Neuronal stem cell (in vitro differentiated cells): ENCODE measurements at regions not wholly inside any gene's neighbourhood (a gene's known extent, or its start where the extent isn't known, plus 50 kb on each side); places are given as distances from the start of the nearest gene placed in this dataset.
A peak's percentile ranks its signal among the peaks of the same experiment; 100 is the strongest.

Experiments used
- DNase-seq: peaks from one replicate; pipeline ENCODE4 v3.0.0-alpha.2; 2013; ENCODE audit warnings: low spot score
- H2AFZ ChIP-seq: one replicate; pipeline ENCODE4 v1.6.1; 2013; ENCODE audit warnings: mild to moderate bottlenecking, low read length, inconsistent platforms
- H2AK5ac ChIP-seq: 2 replicates; pipeline ENCODE4 v1.6.1; 2013; ENCODE audit warnings: low read depth, mild to moderate bottlenecking, inconsistent platforms, low read length, moderate library complexity, mixed read lengths
- H2BK120ac ChIP-seq: 2 replicates; pipeline ENCODE4 v1.6.1; 2013; ENCODE audit warnings: low read depth, mild to moderate bottlenecking, inconsistent platforms, low read length, moderate library complexity, mixed read lengths
- H2BK12ac ChIP-seq: one replicate; pipeline ENCODE4 v1.6.1; 2013; ENCODE audit warnings: low read length, inconsistent platforms
- H2BK15ac ChIP-seq: 2 replicates; pipeline ENCODE4 v1.6.1; 2013; ENCODE audit warnings: mild to moderate bottlenecking, low read length, inconsistent platforms, mixed read lengths
- H2BK5ac ChIP-seq: one replicate; pipeline ENCODE4 v1.6.1; 2013; ENCODE audit warnings: inconsistent platforms, mild to moderate bottlenecking, low read length, moderate library complexity
- H3K14ac ChIP-seq: one replicate; pipeline ENCODE4 v1.6.1; 2013; ENCODE audit warnings: low read length, inconsistent platforms
- H3K18ac ChIP-seq: 2 replicates; pipeline ENCODE4 v1.6.1; 2013; ENCODE audit warnings: low read length, inconsistent platforms
- H3K23ac ChIP-seq: 2 replicates; pipeline ENCODE4 v1.6.1; 2013; ENCODE audit warnings: low read depth, mild to moderate bottlenecking, mixed read lengths, low read length, inconsistent platforms; ENCODE audit not compliant: poor library complexity
- H3K27ac ChIP-seq: replicated peaks from 3 replicates; pipeline ENCODE4 v1.5.1; 2013; ENCODE audit warnings: low read length, inconsistent platforms
- H3K27me3 ChIP-seq, 3 experiments: 2 replicates each; pipeline ENCODE4 v1.6.1; 2013; ENCODE audit warnings: low read length in 3 of 3, mild to moderate bottlenecking in 2 of 3, inconsistent platforms in 1 of 3, low read depth in 1 of 3, mixed read lengths in 1 of 3, moderate library complexity in 1 of 3; ENCODE audit not compliant: control insufficient read depth in 3 of 3, insufficient read depth in 3 of 3
- H3K36me3 ChIP-seq, 2 donors: replicated peaks in 1 of 2; 2 replicates each; pipeline ENCODE4 v1.6.1; 2013; ENCODE audit warnings: low read length in 2 of 2; ENCODE audit not compliant: control insufficient read depth in 2 of 2, insufficient read depth in 2 of 2
- H3K4ac ChIP-seq: 2 replicates; pipeline ENCODE4 v1.6.1; 2013; ENCODE audit warnings: inconsistent platforms, mild to moderate bottlenecking, low read length, moderate library complexity
- H3K4me1 ChIP-seq, 2 donors: 1 replicate in 1 of 2; 2 replicates in 1 of 2; pipeline ENCODE4 v1.6.1; 2013; ENCODE audit warnings: low read length in 2 of 2, low read depth in 1 of 2; ENCODE audit not compliant: control insufficient read depth in 2 of 2, insufficient read depth in 1 of 2
- H3K4me2 ChIP-seq: one replicate; pipeline ENCODE4 v1.6.1; 2013; ENCODE audit warnings: mild to moderate bottlenecking, low read length, inconsistent platforms; ENCODE audit not compliant: insufficient read depth, poor library complexity, severe bottlenecking
- H3K4me3 ChIP-seq, 2 donors: 2 replicates each; pipeline ENCODE4 v1.5.1; 2013; ENCODE audit warnings: low read length in 2 of 2, mild to moderate bottlenecking in 2 of 2, inconsistent platforms in 1 of 2, moderate library complexity in 1 of 2
- H3K79me1 ChIP-seq: one replicate; pipeline ENCODE4 v1.6.1; 2013; ENCODE audit warnings: low read depth, mild to moderate bottlenecking, inconsistent platforms, low read length, moderate library complexity
- H3K9ac ChIP-seq: one replicate; pipeline ENCODE4 v1.6.1; 2013; ENCODE audit warnings: mild to moderate bottlenecking, low read depth, low read length, inconsistent platforms; ENCODE audit not compliant: poor library complexity
- H3K9me3 ChIP-seq, 2 donors: replicated peaks in 1 of 2; 2 replicates each; pipeline versions ENCODE3 to v1.6.1; 2013; ENCODE audit warnings: low read length in 2 of 2, mild to moderate bottlenecking in 2 of 2, inconsistent platforms in 1 of 2, low read depth in 1 of 2, mixed read lengths in 1 of 2, moderate library complexity in 1 of 2; ENCODE audit not compliant: control insufficient read depth in 2 of 2, insufficient read depth in 1 of 2
- H4K8ac ChIP-seq: one replicate; pipeline ENCODE4 v1.6.1; 2013; ENCODE audit warnings: low read depth, mild to moderate bottlenecking, inconsistent platforms, low read length, moderate library complexity
- H4K91ac ChIP-seq: one replicate; pipeline ENCODE4 v1.6.1; 2013; ENCODE audit warnings: low read length, low read depth, mild to moderate bottlenecking, inconsistent platforms; ENCODE audit not compliant: poor library complexity
- WGBS, 2 donors: extraction: QIAGEN DNeasy Blood & Tissue Kit; methylation state at CpG; one replicate each; pipeline ENCODE4 v1.1.7; 2013; ENCODE audit warnings: missing lambda C conversion rate in 2 of 2, mixed read lengths in 1 of 2; ENCODE audit not compliant: insufficient read length in 2 of 2, insufficient replicate concordance in 1 of 2; ENCODE audit errors: extremely low coverage in 2 of 2; 5-methylcytosine and 5-hydroxymethylcytosine counted together

DNA sequence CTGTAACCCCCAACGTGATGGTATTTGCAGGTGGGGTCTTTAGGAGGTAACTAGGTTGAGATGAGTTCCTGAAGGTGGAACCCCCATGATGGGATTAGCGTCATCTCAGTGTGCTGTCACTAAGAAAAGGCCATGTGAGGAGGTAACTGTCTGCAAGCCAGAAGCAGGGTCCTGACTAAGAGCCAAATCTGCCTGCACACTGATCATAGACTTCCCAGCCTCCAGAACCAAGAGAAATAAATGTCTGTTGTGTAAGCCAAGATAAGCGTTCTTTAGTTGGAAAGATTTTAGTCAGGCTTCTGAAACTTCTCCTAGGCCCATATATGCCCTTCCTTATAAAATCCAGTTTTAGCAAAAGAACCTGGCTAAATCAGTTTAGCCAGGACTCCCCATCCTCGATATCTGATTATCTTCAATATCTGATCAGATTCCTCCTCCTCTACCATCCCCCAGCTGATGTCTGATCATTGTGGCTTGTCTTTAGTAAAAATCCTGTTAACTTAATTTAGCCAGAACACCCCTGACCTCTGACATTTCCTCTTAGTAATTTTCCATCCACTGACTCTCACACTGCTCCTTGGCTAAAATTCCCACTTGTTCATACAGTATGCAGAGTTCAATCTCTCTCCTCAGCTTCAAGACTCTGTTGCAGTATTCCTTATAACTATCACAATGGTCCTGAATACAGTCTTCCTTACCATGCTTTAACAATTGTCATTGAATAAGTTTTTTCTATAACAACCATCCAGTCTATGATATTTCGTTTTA is 835.4 kb upstream of the PHF14 start:
- Histone ChIP-seq H3K14ac (no peak overlapping the region), H3K4ac (no peak overlapping the region), H2AFZ (no peak overlapping the region), H2BK15ac (no peak overlapping the region), H2BK5ac (no peak overlapping the region), H3K23ac (no peak overlapping the region), H3K4me1 (peaks cover 2 to 7% of the 10 kb centered on the region in 2 donors), H2BK12ac (no peak overlapping the region), H3K9ac (no peak overlapping the region), H3K79me1 (no peaks in the 10 kb centered on the region), H4K91ac (no peak overlapping the region), H4K8ac (no peak overlapping the region), H3K9me3 (peaks cover 0 to 5% of the 10 kb centered on the region in 2 donors), H2BK120ac (no peak overlapping the region), H3K27me3 (no peaks in the 10 kb centered on the region), H3K27ac (no peak overlapping the region), H3K4me3 (no peak overlapping the region), H3K36me3 (no peaks in the 10 kb centered on the region), H3K18ac (no peak overlapping the region), H2AK5ac (no peak overlapping the region), H3K4me2 (no peak overlapping the region)
- no peak for DNase-seq
- WGBS, 2 donors: no CpG with 5 or more reads among the region's 5 CpGs

DNA sequence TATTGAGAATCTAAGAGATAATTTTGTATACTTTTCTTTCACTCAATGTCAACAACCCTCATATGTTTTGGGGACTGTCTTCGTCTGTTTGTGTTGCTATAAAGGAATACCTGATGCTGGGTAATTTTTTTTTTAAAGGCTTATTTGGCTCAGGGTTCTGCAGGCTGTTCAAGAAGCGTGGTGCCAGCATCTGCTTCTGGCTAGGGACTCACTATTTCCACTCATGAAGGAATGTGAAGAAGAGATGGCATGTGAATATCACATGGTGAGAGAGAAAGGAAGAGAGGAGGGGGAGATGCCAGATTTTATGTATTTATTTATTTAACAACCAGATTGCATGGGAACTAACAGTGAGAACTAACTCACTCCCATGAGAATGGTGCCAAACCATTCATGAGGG is 827.4 kb upstream of the PHF14 start:
- Histone ChIP-seq H3K14ac (no peak overlapping the region), H3K4ac (no peak overlapping the region), H3K9ac (no peak overlapping the region), H3K27ac (no peak overlapping the region), H3K4me2 (no peak overlapping the region), H2BK5ac (no peak overlapping the region), H2BK120ac (no peak overlapping the region), H4K8ac (no peak overlapping the region), H3K18ac (no peak overlapping the region), H3K27me3 (no peaks in the 10 kb centered on the region), H4K91ac (no peak overlapping the region), H3K79me1 (no peaks in the 10 kb centered on the region), H3K4me1 (no peaks in the 10 kb centered on the region), H2BK12ac (no peak overlapping the region), H3K36me3 (no peaks in the 10 kb centered on the region), H2BK15ac (no peak overlapping the region), H3K23ac (no peak overlapping the region), H2AFZ (peak overlapping the region; percentile 17), H2AK5ac (no peak overlapping the region), H3K4me3 (no peak overlapping the region), H3K9me3 (no peaks in the 10 kb centered on the region)
- WGBS, 2 donors: no CpG with 5 or more reads among the region's 2 CpGs
- DNase-seq: no peak

- Histone ChIP-seq H3K9me3 (no peaks in the 10 kb centered on the region), H3K4me2 (no peak overlapping the region), H3K79me1 (no peaks in the 10 kb centered on the region), H3K18ac (no peak overlapping the region), H3K27me3 (no peaks in the 10 kb centered on the region), H3K27ac (no peak overlapping the region), H2BK5ac (no peak overlapping the region), H3K4me1 (no peaks in the 10 kb centered on the region), H2BK15ac (no peak overlapping the region), H3K36me3 (no peaks in the 10 kb centered on the region), H2BK12ac (no peak overlapping the region), H3K4ac (no peak overlapping the region), H4K91ac (no peak overlapping the region), H2AK5ac (no peak overlapping the region), H2BK120ac (no peak overlapping the region), H2AFZ (peak overlapping the region; percentile 40), H3K9ac (no peak overlapping the region), H3K4me3 (no peak overlapping the region), H3K23ac (no peak overlapping the region), H4K8ac (no peak overlapping the region), H3K14ac (no peak overlapping the region)
- WGBS, 2 donors: no CpG with 5 or more reads among the region's 2 CpGs
- no peak for DNase-seq
Observed at GRCh38 chr7:10156972-10157371, 816.7 kb upstream of the PHF14 start.

- WGBS, 2 donors: no CpG with 5 or more reads among the region's 2 CpGs
- Histone ChIP-seq H2BK12ac (no peak overlapping the region), H2AK5ac (no peak overlapping the region), H3K23ac (no peak overlapping the region), H3K9me3 (no peaks in the 10 kb centered on the region), H3K9ac (no peak overlapping the region), H3K27ac (no peak overlapping the region), H3K4me1 (peaks cover 0 to 2% of the 10 kb centered on the region in 2 donors), H2BK120ac (no peak overlapping the region), H4K8ac (no peak overlapping the region), H4K91ac (no peak overlapping the region), H2BK15ac (no peak overlapping the region), H3K18ac (no peak overlapping the region), H3K14ac (no peak overlapping the region), H3K4me2 (no peak overlapping the region), H3K4me3 (no peak overlapping the region), H3K4ac (no peak overlapping the region), H3K27me3 (no peaks in the 10 kb centered on the region), H3K79me1 (no peaks in the 10 kb centered on the region), H2AFZ (no peak overlapping the region), H3K36me3 (no peaks in the 10 kb centered on the region), H2BK5ac (no peak overlapping the region)
- no peak for DNase-seq
Observed at GRCh38 chr7:10181996-10182395, 791.7 kb upstream of the PHF14 start.
